ENCODE measurements at regions not wholly inside any gene's neighbourhood (a gene's known extent, or its start where the extent isn't known, plus 50 kb on each side); places are given as distances from the start of the nearest gene placed in this dataset.
"Not testable (repeated sequence)": the region's sequence is repeated elsewhere in the genome, so short reads cannot be mapped to it uniquely, and the experiment has no call there.

DNA sequence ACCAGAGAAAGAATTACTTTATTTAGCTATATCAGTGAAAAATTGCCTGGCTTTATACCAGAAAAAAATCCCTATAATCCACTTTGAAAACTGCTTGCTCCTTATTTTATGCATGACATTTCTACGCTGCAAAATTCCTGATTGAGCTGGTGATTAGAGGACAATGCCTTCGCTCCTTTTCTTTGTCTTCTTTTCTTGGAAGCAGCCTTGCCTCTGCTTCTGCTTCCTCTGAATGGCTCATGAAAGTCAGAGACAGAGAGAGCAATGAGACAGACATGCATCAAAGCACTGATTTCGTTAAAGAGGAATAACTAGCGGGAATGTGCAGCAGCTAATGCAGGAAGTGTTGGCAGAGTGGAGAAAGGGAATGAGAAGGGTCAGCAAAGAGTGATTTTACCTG lies 294.3 kb upstream of the IGFBP7 start:
- DNase-seq = no peak

- no peak for DNase-seq
Measured at GRCh38 chr4:57403591-57403990, 293.4 kb upstream of the IGFBP7 start.

- no peak for DNase-seq
Measured at GRCh38 chr4:57401586-57401985, 291.4 kb upstream of the IGFBP7 start.

- DNase-seq = no peak
Measured at GRCh38 chr4:57378766-57379165, 268.6 kb upstream of the IGFBP7 start.

GRCh38 chr4:57374866-57375595 lies 264.8 kb upstream of the IGFBP7 start:
- no peak for DNase-seq

- DNase-seq = no peak
Measured at GRCh38 chr4:57373991-57374390, 263.8 kb upstream of the IGFBP7 start.

- no peak for DNase-seq
Measured at GRCh38 chr4:57371671-57372070, 261.5 kb upstream of the IGFBP7 start.

GRCh38 chr4:57370691-57371090 lies 260.5 kb upstream of the IGFBP7 start:
- no peak for DNase-seq

- DNase-seq = no peak
Measured at GRCh38 chr4:57369446-57369845, 259.3 kb upstream of the IGFBP7 start.

- no peak for DNase-seq
Measured at GRCh38 chr4:57364255-57364654, 254.1 kb upstream of the IGFBP7 start.

- no peak for DNase-seq
Measured at GRCh38 chr4:57363346-57363745, 253.2 kb upstream of the IGFBP7 start.

DNA sequence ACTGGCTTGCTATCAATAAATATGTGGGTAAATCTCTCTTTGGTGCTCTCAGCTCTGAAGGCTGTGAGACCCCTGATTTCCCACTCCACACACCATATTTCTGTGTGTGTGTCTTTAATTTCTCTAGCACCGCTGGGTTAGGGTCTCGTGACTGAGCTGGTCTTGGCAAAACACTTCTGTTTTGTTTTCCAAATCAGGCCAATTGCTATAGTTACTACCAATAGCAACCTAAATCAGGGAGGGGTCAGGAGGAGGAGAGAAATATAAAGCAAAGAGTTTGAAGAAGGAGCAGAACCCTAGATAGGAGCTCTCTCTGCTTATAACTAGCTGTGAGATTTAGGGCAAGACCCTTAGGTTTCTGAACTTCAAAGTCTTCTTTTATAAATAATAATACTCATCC lies 250.5 kb upstream of the IGFBP7 start:
- DNase-seq = no peak

DNA sequence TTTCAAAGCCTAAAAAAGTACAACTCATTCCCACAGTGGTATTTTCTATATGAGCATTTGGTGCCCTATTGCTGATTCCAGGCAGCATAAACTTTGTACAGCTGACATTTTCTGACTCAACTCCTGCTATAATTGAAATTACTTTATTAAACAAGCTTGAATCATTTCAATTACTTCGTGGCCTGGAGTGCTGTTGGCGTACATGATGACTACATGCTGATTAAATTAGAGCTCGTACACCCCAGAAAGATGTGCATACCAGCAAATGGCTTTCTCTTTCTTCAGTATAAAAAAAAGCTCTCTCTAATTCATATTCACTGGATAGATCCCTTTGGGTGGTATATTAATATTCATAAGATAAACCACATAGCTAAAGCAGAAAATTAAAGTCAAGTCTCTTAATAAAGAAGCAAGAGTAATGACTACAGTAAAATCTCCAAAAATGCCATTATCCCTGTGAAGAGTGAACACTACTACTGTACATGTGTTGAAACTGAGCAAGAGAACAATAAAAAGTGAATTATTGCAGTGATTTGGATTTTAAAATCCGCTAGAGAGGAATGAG lies 245.0 kb upstream of the IGFBP7 start:
- DNase-seq = no peak

DNA sequence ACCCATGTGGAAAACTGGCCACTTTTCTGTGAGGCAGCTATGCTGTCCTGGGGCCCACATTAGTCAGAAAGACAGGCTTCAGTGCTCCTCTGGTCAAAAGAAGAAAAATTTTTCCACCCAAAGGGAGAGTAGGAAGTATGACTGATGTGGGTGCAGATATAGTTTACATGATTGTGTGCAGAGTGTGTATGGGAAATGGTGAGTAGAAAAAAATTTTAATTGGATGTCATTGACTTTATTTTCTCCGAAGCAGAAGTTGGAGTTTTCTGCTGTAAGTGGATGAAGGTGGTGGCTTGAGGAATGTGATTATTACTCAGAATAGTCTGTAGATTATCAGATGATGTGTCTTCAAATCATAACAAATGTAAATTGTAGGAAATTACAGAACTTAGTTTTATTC lies 241.5 kb upstream of the IGFBP7 start:
- DNase-seq = no peak

- no peak for DNase-seq
Measured at GRCh38 chr4:57344296-57344695, 234.1 kb upstream of the IGFBP7 start.

DNA sequence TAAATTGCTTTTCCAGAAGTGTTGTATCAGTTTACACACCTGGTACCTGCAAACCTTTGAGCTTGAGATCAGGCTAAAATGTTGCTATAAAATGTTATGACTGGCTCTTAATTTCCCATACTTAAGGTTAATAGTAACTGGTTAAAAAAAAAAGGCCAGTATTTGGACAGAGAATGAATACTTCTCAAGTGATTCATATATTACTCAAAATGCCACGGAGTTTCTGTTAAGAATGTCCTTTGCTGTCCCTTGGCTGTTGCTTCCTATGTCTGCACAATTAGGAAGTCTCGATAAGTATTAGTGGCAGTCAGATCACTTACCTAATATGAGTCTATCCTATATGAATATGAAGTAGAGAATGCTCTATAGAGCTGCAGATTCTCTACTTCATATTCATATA lies 232.2 kb upstream of the IGFBP7 start:
- no peak for DNase-seq

DNA sequence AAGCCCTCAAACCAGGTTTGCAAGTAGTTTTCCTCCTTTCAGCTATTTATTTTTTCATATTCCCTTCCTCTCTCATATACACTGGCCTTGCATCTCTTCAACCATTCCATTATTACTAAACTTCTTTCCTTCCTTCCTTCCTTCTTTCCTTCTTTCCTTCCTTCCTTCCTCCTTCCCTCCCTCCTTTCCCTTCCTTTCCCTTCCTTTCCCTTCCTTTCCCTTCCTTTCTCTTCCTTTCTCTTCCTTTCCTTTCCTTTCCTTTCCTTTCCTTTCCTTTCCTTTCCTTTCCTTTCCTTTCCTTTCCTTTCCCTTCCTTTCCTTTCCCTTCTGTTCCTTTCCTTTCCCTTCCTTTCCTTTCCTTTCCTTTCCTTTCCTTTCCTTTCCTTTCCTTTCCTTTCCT lies 228.7 kb upstream of the IGFBP7 start:
- DNase-seq = not testable (repeated sequence)

DNA sequence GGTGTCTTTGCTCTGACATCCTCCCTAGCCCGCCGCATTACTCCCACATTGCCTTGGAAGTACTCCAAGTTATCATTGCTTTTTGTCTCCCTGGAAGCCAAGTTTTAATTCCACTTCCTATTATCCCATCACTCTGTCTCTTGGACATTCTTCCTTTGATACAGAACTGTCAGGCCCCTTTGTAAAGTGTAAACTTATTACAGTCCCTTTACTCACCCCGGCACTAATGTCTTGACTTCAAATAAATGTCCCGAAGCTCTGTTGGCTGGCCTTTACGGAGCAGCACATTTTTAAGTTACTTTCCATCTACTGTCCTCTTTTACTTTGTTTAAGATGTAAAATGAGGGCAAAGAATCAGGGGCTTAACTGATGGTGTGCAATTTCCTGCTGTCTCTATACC lies 223.5 kb upstream of the IGFBP7 start:
- no peak for DNase-seq

DNA sequence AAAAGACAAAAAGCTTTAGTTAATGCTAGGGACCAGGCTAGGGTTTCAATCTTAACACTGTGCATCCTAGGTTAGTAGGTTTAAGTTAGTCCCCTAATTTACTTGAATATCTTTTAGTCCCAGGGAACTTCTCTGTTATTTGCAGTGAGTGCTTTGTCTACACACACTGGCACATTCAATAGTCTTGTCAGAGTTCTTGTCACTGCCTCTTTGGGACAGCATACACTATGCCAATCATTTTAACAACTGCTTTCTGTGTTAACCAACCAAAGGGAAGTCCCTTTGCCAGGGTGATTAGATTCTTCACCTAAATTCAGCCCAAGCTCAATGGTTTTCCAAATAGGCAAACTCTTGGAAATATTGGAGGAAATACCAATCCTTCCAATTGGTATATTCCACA lies 221.8 kb upstream of the IGFBP7 start:
- no peak for DNase-seq

- DNase-seq = no peak
Measured at GRCh38 chr4:57329279-57329678, 219.1 kb upstream of the IGFBP7 start.

DNA sequence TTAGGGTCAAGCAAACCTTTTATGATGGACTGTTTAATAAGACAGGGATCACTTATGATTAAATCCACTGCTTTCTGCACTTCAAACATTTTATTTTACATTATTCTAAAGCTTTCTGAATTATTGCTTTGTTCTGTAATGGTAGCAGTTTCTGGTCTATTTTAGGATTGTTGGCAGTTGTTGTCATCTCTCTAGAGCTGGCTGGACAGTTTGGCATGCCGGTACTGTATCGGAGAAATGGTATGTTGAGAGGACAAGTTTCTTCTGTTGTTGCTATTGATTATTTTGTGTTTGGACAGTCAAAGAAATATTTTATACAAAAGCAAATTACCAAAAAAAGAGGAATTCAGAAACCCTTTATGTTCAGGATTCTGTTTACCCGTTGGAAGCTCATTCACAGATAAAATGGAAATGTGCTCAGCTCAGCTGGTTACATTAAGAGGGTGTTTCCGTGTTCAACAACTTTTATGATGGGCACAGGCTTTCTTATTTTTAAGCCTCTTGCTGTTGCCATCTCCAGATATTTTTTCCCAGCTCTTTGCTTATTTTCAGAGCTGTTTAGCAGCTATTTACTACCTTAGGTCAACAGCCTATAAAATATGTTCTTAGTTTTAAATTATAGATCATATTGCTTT lies 214.6 kb upstream of the IGFBP7 start:
- no peak for DNase-seq

DNA sequence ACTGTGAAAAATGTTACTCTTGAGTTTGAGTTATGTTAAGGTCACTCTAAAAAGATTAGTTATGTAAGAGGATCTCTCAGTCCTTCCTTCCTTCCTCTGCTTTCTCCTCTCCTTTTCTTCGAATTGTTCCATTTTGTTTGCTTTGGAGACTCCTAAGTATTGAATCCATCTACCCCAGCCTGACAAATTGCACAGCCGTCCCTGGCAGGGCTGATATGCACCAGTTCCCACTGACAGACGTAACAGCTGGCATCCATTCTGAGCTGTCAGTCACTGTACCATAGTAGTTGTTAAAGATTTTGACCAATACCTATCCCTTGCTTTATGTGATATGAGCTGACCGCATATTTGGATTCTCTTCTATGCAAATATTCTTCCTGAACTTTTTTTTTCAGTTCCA lies 210.7 kb upstream of the IGFBP7 start:
- DNase-seq = no peak

GRCh38 chr4:57320217-57320616 lies 210.0 kb upstream of the IGFBP7 start:
- DNase-seq = no peak

DNA sequence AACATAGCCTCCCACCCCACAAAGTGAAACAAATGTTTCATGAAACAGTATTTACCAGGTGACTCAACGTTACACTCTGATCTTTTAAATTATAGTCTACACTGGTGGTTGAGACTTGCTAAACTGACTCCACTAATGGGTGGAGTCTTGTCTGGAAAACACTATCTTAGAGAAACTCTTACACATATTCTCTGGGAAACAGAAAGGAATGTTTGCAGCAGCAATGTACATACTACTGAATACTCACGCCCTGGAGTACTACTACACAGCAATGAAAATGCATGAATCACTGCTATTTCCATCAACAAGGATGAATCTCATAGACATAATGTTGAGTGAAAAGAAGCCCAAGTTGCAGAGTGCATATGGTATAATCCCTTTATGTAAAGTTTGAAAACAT lies 208.5 kb upstream of the IGFBP7 start:
- DNase-seq = no peak
